ENCODE measurements at regions not wholly inside any gene's neighbourhood (a gene's known extent, or its start where the extent isn't known, plus 50 kb on each side); places are given as distances from the start of the nearest gene placed in this dataset.
A peak's percentile ranks its signal among the peaks of the same experiment; 100 is the strongest.

DNA sequence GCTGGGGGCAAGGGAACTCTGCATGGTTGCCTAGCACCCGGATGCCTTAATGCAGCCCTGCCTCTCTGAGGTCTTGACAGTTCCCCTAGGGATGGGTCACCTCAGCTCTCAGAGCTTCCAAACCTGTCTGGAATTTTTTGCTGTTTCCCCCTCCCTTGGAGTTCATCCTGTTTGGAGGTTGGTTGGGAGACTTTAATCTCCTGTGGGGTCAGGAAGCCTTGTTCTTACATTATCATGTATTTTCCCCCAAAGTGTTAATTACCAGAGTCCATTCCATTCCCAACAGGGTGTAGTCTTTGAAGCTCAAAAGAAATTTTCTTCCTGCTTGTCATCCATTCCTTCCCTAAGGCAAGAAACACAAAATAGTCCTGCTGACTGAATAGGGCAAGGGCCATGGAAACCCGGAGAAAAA, 150.3 kb upstream of the SPRY4 start:
- DNase-seq (ENCODE audit: low read depth, low spot score), result peak; percentile 87

- no peak for DNase-seq (ENCODE audit: low read depth, low spot score)
Measured at GRCh38 chr5:142474431-142475094, 149.7 kb upstream of the SPRY4 start.

GRCh38 chr5:142473038-142473437, 148.2 kb upstream of the SPRY4 start:
- no peak for DNase-seq (ENCODE audit: low read depth, low spot score)

DNA sequence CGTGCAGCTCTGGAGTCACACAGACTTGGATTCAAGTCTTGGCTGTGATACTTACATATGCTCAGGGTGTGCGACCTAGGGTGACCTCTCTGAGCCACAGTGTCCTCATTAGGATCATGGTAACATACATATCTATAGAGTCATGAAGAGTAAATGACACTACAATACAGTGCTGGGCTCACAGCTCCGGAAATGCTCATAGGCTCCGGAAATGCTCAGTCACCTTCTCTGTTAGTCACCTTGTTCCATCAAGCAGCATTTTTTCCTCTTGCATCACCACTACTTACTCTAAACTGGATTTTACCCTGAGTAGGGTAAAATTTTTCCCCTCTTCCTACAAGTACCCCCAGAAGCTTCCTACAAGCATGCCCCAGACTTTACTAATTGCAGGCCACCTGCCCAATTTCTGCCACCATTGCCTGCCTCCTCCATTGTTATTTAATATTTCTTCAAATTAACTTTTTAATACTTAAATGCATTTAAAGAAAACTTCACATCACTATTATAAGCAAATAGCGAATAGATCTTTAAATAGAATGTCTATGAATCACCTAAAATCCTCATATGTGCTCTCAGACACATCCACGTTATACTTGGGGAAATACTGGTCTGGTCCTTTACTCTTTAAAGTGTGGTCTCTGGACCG, 147.6 kb upstream of the SPRY4 start:
- DNase-seq (ENCODE audit: low read depth, low spot score), result no peak

- no peak for DNase-seq (ENCODE audit: low read depth, low spot score)
Measured at GRCh38 chr5:142466195-142466971, 141.6 kb upstream of the SPRY4 start.

DNA sequence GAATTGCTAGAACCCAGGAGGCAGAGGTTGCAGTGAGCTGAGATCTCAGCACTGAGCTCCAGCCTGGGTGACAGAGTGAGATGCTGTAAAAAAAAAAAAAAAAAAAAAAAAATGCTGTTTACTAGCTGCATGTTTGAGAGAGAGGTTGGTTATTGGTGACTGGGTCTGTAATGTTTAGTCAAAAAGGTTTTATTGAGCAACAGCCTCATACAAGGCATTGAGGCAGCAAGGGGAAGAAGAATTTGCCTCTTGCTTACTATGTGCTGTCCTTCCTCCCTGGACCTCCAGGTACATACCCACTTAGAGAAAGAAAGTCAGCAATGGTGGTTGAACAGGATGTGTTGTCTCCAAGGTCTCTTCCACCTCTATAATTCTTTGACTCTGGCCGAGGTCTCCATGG, 140.7 kb upstream of the SPRY4 start:
- DNase-seq (ENCODE audit: low read depth, low spot score), result no peak

GRCh38 chr5:142463904-142464303, 139.1 kb upstream of the SPRY4 start:
- no peak for DNase-seq (ENCODE audit: low read depth, low spot score)

DNA sequence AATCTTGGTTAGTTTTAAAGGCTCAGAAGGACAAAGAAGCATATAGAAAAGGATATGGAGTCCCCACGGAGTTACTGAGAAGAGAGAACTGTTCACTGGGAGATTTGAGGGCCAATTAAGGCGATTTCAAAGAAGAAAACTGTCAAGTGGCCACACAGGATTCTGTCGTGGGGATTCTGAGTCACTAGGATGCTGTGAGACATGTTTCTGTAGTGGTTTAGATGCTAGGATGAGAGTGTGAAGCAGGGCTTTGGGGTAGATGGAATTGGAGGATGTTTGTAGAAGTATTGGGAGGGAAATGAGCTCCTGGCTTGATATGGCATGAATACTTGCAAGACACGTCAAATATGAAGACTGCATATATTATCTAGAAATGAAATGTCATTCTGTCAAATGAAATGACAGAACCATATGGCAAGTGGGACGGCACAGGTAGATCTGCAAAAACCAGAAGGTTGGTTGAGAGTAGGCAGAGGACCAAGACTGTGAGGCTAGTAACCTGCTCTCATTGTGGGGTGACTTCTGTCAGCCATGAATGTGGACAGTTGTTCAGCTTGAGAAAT, 136.3 kb upstream of the SPRY4 start:
- DNase-seq (ENCODE audit: low read depth, low spot score), result no peak

GRCh38 chr5:142459209-142459608, 134.4 kb upstream of the SPRY4 start:
- no peak for DNase-seq (ENCODE audit: low read depth, low spot score)

DNA sequence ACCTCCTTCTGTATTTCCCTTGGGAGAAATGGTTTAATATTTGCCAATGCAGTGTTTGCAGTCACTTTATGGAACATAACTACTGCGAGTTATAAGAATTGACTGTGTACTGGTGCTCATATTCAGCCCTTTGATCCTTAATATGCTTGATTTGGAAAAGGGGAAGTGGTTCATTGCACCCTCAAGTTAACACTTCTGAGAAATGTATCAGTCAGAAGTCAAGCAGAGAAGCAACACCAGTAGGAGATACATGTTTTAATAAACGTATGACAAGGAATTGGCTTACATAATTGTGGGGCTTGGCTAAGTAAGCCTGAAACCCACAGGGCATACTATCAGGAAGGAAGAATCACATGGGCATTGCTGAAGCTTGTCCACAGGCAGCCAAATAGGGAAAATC, 131.0 kb upstream of the SPRY4 start:
- DNase-seq (ENCODE audit: low read depth, low spot score), result no peak

GRCh38 chr5:142453932-142454331, 129.1 kb upstream of the SPRY4 start:
- DNase-seq (ENCODE audit: low read depth, low spot score), result no peak

DNA sequence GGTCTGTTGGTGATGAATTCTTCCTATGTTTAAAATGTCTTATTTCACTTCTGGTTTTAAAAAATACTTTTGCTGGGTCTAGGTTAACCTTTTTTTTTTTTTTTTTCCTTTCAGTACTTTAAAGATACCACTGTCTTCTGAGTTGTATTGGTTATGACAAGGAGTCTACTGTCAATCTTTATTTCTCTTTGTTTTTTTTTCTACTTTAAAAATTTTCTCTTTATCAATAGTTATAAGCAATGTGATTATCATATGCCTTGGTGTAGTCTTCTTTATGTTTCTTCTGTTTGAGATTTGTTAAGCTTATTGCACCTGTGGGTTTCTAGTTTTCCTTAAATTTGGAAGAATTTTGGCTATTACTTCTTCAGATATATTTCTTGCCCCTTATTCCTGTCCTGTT, 125.6 kb upstream of the SPRY4 start:
- DNase-seq (ENCODE audit: low read depth, low spot score), result no peak

DNA sequence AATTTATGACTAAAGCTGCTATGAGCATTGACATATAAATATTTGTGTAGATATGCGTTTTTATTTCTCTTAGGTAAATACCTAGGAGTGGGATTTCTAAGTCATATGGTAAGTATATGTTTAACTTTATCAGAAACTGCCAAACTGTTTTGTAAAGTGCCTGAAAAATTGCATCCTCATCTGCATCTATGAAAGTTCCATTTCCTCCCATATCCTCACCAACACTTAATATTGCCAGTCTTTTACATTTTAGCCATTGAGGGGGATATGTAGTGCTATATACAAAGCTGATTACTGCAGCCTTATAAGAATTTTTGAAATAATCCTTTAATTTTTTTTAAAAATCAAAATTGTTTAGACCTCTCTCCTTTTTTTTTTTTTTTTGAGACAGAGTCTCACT, 123.1 kb upstream of the SPRY4 start:
- no peak for DNase-seq (ENCODE audit: low read depth, low spot score)

DNA sequence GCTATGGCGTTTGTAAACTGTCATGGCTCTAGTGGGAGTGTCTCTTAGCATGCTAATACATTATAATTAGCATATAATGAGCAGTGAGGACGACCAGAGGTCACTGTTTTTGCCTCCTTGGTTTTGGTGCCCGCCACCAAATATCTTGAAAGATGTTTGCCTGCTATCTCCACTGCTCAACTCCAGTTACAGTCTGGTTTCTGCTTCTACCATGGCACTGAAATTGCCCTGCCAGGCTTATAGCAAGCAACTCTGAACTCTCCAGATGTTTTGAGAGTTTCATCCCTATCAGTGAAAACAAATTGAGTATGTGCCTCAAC, 122.1 kb upstream of the SPRY4 start:
- no peak for DNase-seq (ENCODE audit: low read depth, low spot score)

- DNase-seq (ENCODE audit: low read depth, low spot score), result no peak
Measured at GRCh38 chr5:142446131-142446959, 121.5 kb upstream of the SPRY4 start.

DNA sequence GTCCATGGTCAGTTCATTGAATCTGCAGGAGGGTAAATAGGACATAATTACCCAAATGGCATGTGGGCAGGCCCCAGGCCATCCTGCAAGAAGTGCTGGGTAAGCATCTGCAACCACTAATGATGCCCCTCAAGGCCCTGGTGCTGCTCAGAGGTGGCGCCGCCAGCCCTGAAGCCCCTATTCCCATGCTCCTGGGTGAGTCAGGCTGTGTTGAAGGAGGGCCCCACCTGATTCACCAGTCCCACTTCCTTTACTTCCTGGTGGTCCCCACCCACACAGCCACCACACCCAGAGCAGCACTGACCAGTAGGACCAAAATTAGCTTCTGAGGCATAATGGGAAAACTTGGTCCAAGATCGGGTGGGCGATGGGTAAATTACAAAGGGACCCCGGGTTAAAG, 120.4 kb upstream of the SPRY4 start:
- no peak for DNase-seq (ENCODE audit: low read depth, low spot score)

GRCh38 chr5:142441616-142442015, 116.8 kb upstream of the SPRY4 start:
- no peak for DNase-seq (ENCODE audit: low read depth, low spot score)

DNA sequence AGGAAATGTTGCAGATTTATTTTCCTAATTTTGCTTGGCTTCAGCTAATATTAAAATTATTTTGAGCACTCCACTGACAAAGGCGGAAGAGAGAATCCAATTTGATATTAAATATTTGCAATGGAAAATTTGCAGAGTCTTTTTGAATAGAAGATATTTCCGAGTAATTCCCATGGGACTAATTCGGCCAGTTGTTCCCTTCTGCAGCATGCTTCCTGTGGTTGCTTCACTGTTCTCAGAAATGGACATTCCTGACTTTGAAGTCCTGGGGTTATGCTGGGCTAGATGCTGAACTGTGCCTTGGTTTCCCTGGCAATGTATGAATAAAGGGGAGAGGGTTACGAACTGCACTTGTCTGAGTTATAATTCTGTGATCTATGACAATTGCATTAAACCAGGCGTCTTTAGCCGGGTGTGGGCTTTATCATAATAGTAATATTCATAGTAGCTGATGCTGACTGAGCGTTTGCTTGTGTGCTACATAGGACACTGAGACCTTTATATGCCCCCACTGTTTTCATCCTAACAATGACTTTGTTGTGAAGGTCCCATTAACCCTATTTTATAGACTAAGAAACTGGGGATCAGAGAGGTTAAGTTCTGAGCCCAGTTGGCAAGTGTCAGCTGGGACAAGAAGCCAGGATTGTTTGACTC, 114.5 kb upstream of the SPRY4 start:
- no peak for DNase-seq (ENCODE audit: low read depth, low spot score)

- DNase-seq (ENCODE audit: low read depth, low spot score), result no peak
Measured at GRCh38 chr5:142438573-142438972, 113.8 kb upstream of the SPRY4 start.

GRCh38 chr5:142437563-142437962, 112.7 kb upstream of the SPRY4 start:
- no peak for DNase-seq (ENCODE audit: low read depth, low spot score)

DNA sequence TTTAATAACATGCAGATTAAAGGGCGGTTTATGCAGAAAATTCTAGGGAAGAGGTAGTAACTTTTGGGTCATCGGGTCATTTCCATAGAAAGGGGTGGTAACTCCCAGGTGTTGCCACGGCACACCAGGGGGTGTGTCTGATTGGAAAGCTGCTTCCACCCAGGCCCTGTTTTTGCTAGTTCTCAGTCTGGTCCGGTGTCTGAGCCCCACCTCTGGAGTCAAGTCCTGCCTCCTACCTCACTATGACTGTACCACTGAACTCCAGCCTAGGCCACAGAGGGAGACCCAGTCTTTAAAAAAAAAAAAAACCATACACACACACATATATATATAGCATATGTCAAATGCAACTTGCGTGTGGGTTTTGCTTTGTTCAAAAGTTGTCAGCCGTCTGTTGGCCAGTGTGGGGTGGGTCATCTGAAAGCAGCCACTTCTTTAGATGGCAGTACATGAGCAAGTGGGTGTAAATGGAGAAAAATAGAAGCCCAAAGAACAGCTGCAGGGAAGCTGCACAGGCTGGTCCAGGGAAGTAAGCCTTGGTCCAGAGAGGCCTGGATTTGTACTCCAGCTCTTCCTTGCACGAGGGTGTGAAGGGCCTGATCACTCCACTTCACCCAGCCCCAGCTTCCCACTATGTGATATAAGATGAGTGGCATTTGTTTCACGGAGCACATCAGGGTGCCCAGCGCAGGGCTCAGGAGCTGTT, 110.7 kb upstream of the SPRY4 start:
- DNase-seq (ENCODE audit: low read depth, low spot score), result no peak

All from iPS DF 19.7 (cell line).